ENCODE measurements at regions not wholly inside any gene's neighbourhood (a gene's known extent, or its start where the extent isn't known, plus 50 kb on each side); places are given as distances from the start of the nearest gene placed in this dataset.

GRCh38 chr10:10479465-10479864, 538.2 kb upstream of the CELF2 start:
- Histone ChIP-seq H3K9me3 (ENCODE audit: control insufficient read depth in 2 of 2, low read length in 2 of 2) (no peaks in the 10 kb centered on the region), H3K27me3 (ENCODE audit: control insufficient read depth, insufficient read depth, low read length) (no peaks in the 10 kb centered on the region), H3K4me3 (ENCODE audit: low read depth, low read length) (no peak overlapping the region), H3K27ac (ENCODE audit: insufficient read depth, low read length, poor library complexity, severe bottlenecking) (no peak overlapping the region), H3K36me3 (ENCODE audit: control insufficient read depth, insufficient read depth, low read length) (no peaks in the 10 kb centered on the region), H3K4me1 (ENCODE audit: control insufficient read depth, insufficient read depth, low read length, poor library complexity, severe bottlenecking) (no peaks in the 10 kb centered on the region)
- ATAC-seq (ENCODE audit: low read depth in 2 of 2) (no peak), DNase-seq (no peak)
- Mint-ChIP-seq H3K27ac (no peak overlapping the region), H3K36me3 (no peaks in the 10 kb centered on the region), H3K9me3 (peaks cover 0 to 1% (median 0%) of the 10 kb centered on the region in 7 donors), H3K4me1 (no peaks in the 10 kb centered on the region), H3K4me3 (no peak overlapping the region), H3K27me3 (no peaks in the 10 kb centered on the region)

GRCh38 chr10:10482613-10483012, 535.1 kb upstream of the CELF2 start:
- Mint-ChIP-seq H3K27ac (no peak overlapping the region), H3K4me1 (no peaks in the 10 kb centered on the region), H3K4me3 (no peak overlapping the region), H3K36me3 (no peaks in the 10 kb centered on the region), H3K9me3 (peaks cover 0 to 1% (median 0%) of the 10 kb centered on the region in 7 donors), H3K27me3 (peaks cover 4% of the 10 kb centered on the region)
- no peak for ATAC-seq (ENCODE audit: low read depth in 2 of 2)
- Histone ChIP-seq H3K27me3 (ENCODE audit: control insufficient read depth, insufficient read depth, low read length) (no peaks in the 10 kb centered on the region), H3K9me3 (ENCODE audit: control insufficient read depth in 2 of 2, low read length in 2 of 2) (no peaks in the 10 kb centered on the region), H3K4me1 (ENCODE audit: control insufficient read depth, insufficient read depth, low read length, poor library complexity, severe bottlenecking) (no peaks in the 10 kb centered on the region), H3K4me3 (ENCODE audit: low read depth, low read length) (no peak overlapping the region), H3K27ac (ENCODE audit: insufficient read depth, low read length, poor library complexity, severe bottlenecking) (no peak overlapping the region), H3K36me3 (ENCODE audit: control insufficient read depth, insufficient read depth, low read length) (no peaks in the 10 kb centered on the region)
- DNase-seq: no peak

GRCh38 chr10:10489076-10489475, 528.6 kb upstream of the CELF2 start:
- peaks cover 9% of the 10 kb centered on the region for H3K27me3 Mint-ChIP-seq
- ATAC-seq (ENCODE audit: low read depth in 2 of 2): no peak
- no peaks in the 10 kb centered on the region for H3K9me3 ChIP-seq (ENCODE audit: control insufficient read depth in 2 of 2, low read length in 2 of 2)

GRCh38 chr10:10489805-10490571, 527.7 kb upstream of the CELF2 start:
- no peaks in the 10 kb centered on the region for H3K4me1 Mint-ChIP-seq
- peaks cover 9% of the 10 kb centered on the region for H3K27me3 Mint-ChIP-seq
- Histone ChIP-seq H3K36me3 (ENCODE audit: control insufficient read depth, insufficient read depth, low read length) (no peaks in the 10 kb centered on the region), H3K9me3 (ENCODE audit: control insufficient read depth in 2 of 2, low read length in 2 of 2) (no peaks in the 10 kb centered on the region), H3K4me3 (ENCODE audit: low read depth, low read length) (no peak overlapping the region), H3K4me1 (ENCODE audit: control insufficient read depth, insufficient read depth, low read length, poor library complexity, severe bottlenecking) (no peaks in the 10 kb centered on the region), H3K27ac (ENCODE audit: insufficient read depth, low read length, poor library complexity, severe bottlenecking) (no peak overlapping the region), H3K27me3 (ENCODE audit: control insufficient read depth, insufficient read depth, low read length) (no peaks in the 10 kb centered on the region)
- H3K4me3 Mint-ChIP-seq: no peak overlapping the region
- H3K27ac Mint-ChIP-seq: no peak overlapping the region
- no peak for ATAC-seq (ENCODE audit: low read depth in 2 of 2)
- H3K36me3 Mint-ChIP-seq: no peaks in the 10 kb centered on the region
- H3K9me3 Mint-ChIP-seq: peaks cover 0 to 3% (median 0%) of the 10 kb centered on the region in 7 donors
- DNase-seq: no peak

More at GRCh38 chr10:10489076-10489475, 528.6 kb upstream of the CELF2 start:
- Histone ChIP-seq H3K27me3 (ENCODE audit: control insufficient read depth, insufficient read depth, low read length) (no peaks in the 10 kb centered on the region), H3K4me3 (ENCODE audit: low read depth, low read length) (no peak overlapping the region), H3K36me3 (ENCODE audit: control insufficient read depth, insufficient read depth, low read length) (no peaks in the 10 kb centered on the region), H3K27ac (ENCODE audit: insufficient read depth, low read length, poor library complexity, severe bottlenecking) (no peak overlapping the region), H3K4me1 (ENCODE audit: control insufficient read depth, insufficient read depth, low read length, poor library complexity, severe bottlenecking) (no peaks in the 10 kb centered on the region)
- Mint-ChIP-seq H3K9me3 (peaks cover 0 to 3% (median 1%) of the 10 kb centered on the region in 7 donors), H3K27ac (no peak overlapping the region), H3K4me1 (no peaks in the 10 kb centered on the region), H3K4me3 (no peak overlapping the region), H3K36me3 (no peaks in the 10 kb centered on the region)
- DNase-seq: no peak

GRCh38 chr10:10490581-10490980, 527.1 kb upstream of the CELF2 start:
- no peaks in the 10 kb centered on the region for H3K4me1 Mint-ChIP-seq
- no peak overlapping the region for H3K27ac Mint-ChIP-seq
- H3K4me3 Mint-ChIP-seq: no peak overlapping the region
- peaks cover 9% of the 10 kb centered on the region for H3K27me3 Mint-ChIP-seq
- no peak for ATAC-seq (ENCODE audit: low read depth in 2 of 2)
- no peaks in the 10 kb centered on the region for H3K9me3 ChIP-seq (ENCODE audit: control insufficient read depth in 2 of 2, low read length in 2 of 2)
- DNase-seq: no peak
- no peak overlapping the region for H3K27ac ChIP-seq (ENCODE audit: insufficient read depth, low read length, poor library complexity, severe bottlenecking)
- H3K9me3 Mint-ChIP-seq: peaks cover 0 to 3% (median 2%) of the 10 kb centered on the region in 7 donors
- H3K27me3 ChIP-seq (ENCODE audit: control insufficient read depth, insufficient read depth, low read length): no peaks in the 10 kb centered on the region
- H3K4me3 ChIP-seq (ENCODE audit: low read depth, low read length): no peak overlapping the region
- H3K4me1 ChIP-seq (ENCODE audit: control insufficient read depth, insufficient read depth, low read length, poor library complexity, severe bottlenecking): no peaks in the 10 kb centered on the region
- no peaks in the 10 kb centered on the region for H3K36me3 ChIP-seq (ENCODE audit: control insufficient read depth, insufficient read depth, low read length)
- no peaks in the 10 kb centered on the region for H3K36me3 Mint-ChIP-seq

- peaks cover 0 to 6% (median 4%) of the 10 kb centered on the region in 7 donors for H3K9me3 Mint-ChIP-seq
Observed at GRCh38 chr10:10492420-10492819, 525.3 kb upstream of the CELF2 start.

GRCh38 chr10:10493833-10494232, 523.8 kb upstream of the CELF2 start:
- H3K27me3 ChIP-seq (ENCODE audit: control insufficient read depth, insufficient read depth, low read length): no peaks in the 10 kb centered on the region
- H3K27ac ChIP-seq (ENCODE audit: insufficient read depth, low read length, poor library complexity, severe bottlenecking): no peak overlapping the region
- no peaks in the 10 kb centered on the region for H3K4me1 ChIP-seq (ENCODE audit: control insufficient read depth, insufficient read depth, low read length, poor library complexity, severe bottlenecking)
- H3K36me3 ChIP-seq (ENCODE audit: control insufficient read depth, insufficient read depth, low read length): no peaks in the 10 kb centered on the region
- ATAC-seq (ENCODE audit: low read depth in 2 of 2) (no peak), DNase-seq (no peak)
- no peaks in the 10 kb centered on the region for H3K4me1 Mint-ChIP-seq
- H3K36me3 Mint-ChIP-seq: no peaks in the 10 kb centered on the region
- no peaks in the 10 kb centered on the region for H3K9me3 ChIP-seq (ENCODE audit: control insufficient read depth in 2 of 2, low read length in 2 of 2)
- H3K9me3 Mint-ChIP-seq: peaks cover 0 to 12% (median 4%) of the 10 kb centered on the region in 7 donors
- H3K4me3 ChIP-seq (ENCODE audit: low read depth, low read length): no peak overlapping the region
- H3K4me3 Mint-ChIP-seq: no peak overlapping the region
- no peak overlapping the region for H3K27ac Mint-ChIP-seq
- peaks cover 4% of the 10 kb centered on the region for H3K27me3 Mint-ChIP-seq

More at GRCh38 chr10:10492420-10492819, 525.3 kb upstream of the CELF2 start:
- H3K27ac Mint-ChIP-seq: no peak overlapping the region
- Histone ChIP-seq H3K4me1 (ENCODE audit: control insufficient read depth, insufficient read depth, low read length, poor library complexity, severe bottlenecking) (no peaks in the 10 kb centered on the region), H3K27ac (ENCODE audit: insufficient read depth, low read length, poor library complexity, severe bottlenecking) (no peak overlapping the region), H3K9me3 (ENCODE audit: control insufficient read depth in 2 of 2, low read length in 2 of 2) (no peaks in the 10 kb centered on the region), H3K36me3 (ENCODE audit: control insufficient read depth, insufficient read depth, low read length) (no peaks in the 10 kb centered on the region), H3K4me3 (ENCODE audit: low read depth, low read length) (no peak overlapping the region), H3K27me3 (ENCODE audit: control insufficient read depth, insufficient read depth, low read length) (no peaks in the 10 kb centered on the region)
- ATAC-seq (ENCODE audit: low read depth in 2 of 2) (no peak), DNase-seq (no peak)
- H3K4me1 Mint-ChIP-seq: no peaks in the 10 kb centered on the region
- no peak overlapping the region for H3K4me3 Mint-ChIP-seq
- no peaks in the 10 kb centered on the region for H3K36me3 Mint-ChIP-seq
- peaks cover 4% of the 10 kb centered on the region for H3K27me3 Mint-ChIP-seq

GRCh38 chr10:10497245-10497644, 520.4 kb upstream of the CELF2 start:
- H3K36me3 ChIP-seq (ENCODE audit: control insufficient read depth, insufficient read depth, low read length): no peaks in the 10 kb centered on the region
- Mint-ChIP-seq H3K36me3 (no peaks in the 10 kb centered on the region), H3K4me3 (peak overlapping the region in 1 of 4 donors; percentile 49), H3K9me3 (peaks cover 0 to 14% (median 6%) of the 10 kb centered on the region in 7 donors), H3K27me3 (no peaks in the 10 kb centered on the region), H3K4me1 (no peaks in the 10 kb centered on the region), H3K27ac (no peak overlapping the region)
- ATAC-seq (ENCODE audit: low read depth in 2 of 2): no peak
- no peak overlapping the region for H3K27ac ChIP-seq (ENCODE audit: insufficient read depth, low read length, poor library complexity, severe bottlenecking)
- H3K9me3 ChIP-seq (ENCODE audit: control insufficient read depth in 2 of 2, low read length in 2 of 2): no peaks in the 10 kb centered on the region
- DNase-seq: no peak
- no peaks in the 10 kb centered on the region for H3K27me3 ChIP-seq (ENCODE audit: control insufficient read depth, insufficient read depth, low read length)
- no peak overlapping the region for H3K4me3 ChIP-seq (ENCODE audit: low read depth, low read length)
- no peaks in the 10 kb centered on the region for H3K4me1 ChIP-seq (ENCODE audit: control insufficient read depth, insufficient read depth, low read length, poor library complexity, severe bottlenecking)
